Ascending aorta (tissue), 2 donors: ENCODE measurements at regions not wholly inside any gene's neighbourhood (a gene's known extent, or its start where the extent isn't known, plus 50 kb on each side); places are given as distances from the start of the nearest gene placed in this dataset.

Source experiments
- DNase-seq, 2 donors: peaks; one replicate each; pipeline ENCODE4 v3.0.0-alpha.2; 2019; ENCODE audit warnings: low spot score in 2 of 2
- H3K27ac ChIP-seq, 2 donors: fragments of 200-600 bp; sonication (generic); one replicate each; pipeline ENCODE4 v1.5.1; 2016 to 2017; ENCODE audit warnings: mild to moderate bottlenecking in 1 of 2
- H3K27me3 ChIP-seq: fragments of 200-600 bp; sonication (generic); one replicate; pipeline ENCODE4 v1.5.1; 2017
- H3K36me3 ChIP-seq, 2 donors: fragments of 200-600 bp; sonication (generic); one replicate each; pipeline ENCODE4 v1.5.1; 2016
- H3K4me1 ChIP-seq, 2 donors: fragments of 200-600 bp; sonication (generic); one replicate each; pipeline ENCODE4 v1.5.1; 2016 to 2017; ENCODE audit warnings: mild to moderate bottlenecking in 1 of 2
- H3K4me3 ChIP-seq, 2 donors: fragments of 200-600 bp; sonication (generic); one replicate each; pipeline ENCODE4 v1.5.1; 2016 to 2017; ENCODE audit warnings: mild to moderate bottlenecking in 1 of 2
- H3K9me3 ChIP-seq, 2 donors: fragments of 200-600 bp; sonication (generic); one replicate each; pipeline ENCODE4 v1.5.1; 2016
- CTCF ChIP-seq, 3 experiments: fragments of 200-600 bp in 2 of 3; fragments of 450-650 bp in 1 of 3; sonication (generic) in 2 of 3; IDR thresholded peaks; one replicate each; pipeline ENCODE4 v1.5.1; 2016 to 2019; ENCODE audit warnings: antibody characterized with exemption in 3 of 3, mild to moderate bottlenecking in 1 of 3, moderate library complexity in 1 of 3
- intact Hi-C: fragments of 100-400 bp; cut with DNase I; formaldehyde crosslinking; loops from one replicate; pipeline ENCODE4 v1.15.1; 2023

GRCh38 chr3:117632191-117632590 lies 922.6 kb downstream of the TUSC7 start:
- no peak for DNase-seq
- intact Hi-C loops = no loop called here
- H3K9me3 ChIP-seq = no peaks in the 10 kb centered on the region
- H3K4me1 ChIP-seq = no peaks in the 10 kb centered on the region
- H3K4me3 ChIP-seq = no peak overlapping the region
- TF ChIP-seq CTCF (IDR thresholded peaks at IDR 0.05) = no peak
- H3K27ac ChIP-seq = no peak overlapping the region
- H3K27me3 ChIP-seq = no peaks in the 10 kb centered on the region
- no peaks in the 10 kb centered on the region for H3K36me3 ChIP-seq

GRCh38 chr3:117633207-117633606 lies 923.6 kb downstream of the TUSC7 start:
- no peaks in the 10 kb centered on the region for H3K36me3 ChIP-seq
- DNase-seq = no peak
- H3K9me3 ChIP-seq = no peaks in the 10 kb centered on the region
- H3K27ac ChIP-seq = no peak overlapping the region
- TF ChIP-seq CTCF (IDR thresholded peaks at IDR 0.05) = no peak
- no peaks in the 10 kb centered on the region for H3K27me3 ChIP-seq
- intact Hi-C loops = no loop called here
- no peak overlapping the region for H3K4me3 ChIP-seq
- H3K4me1 ChIP-seq = no peaks in the 10 kb centered on the region

- Histone ChIP-seq H3K36me3 (no peaks in the 10 kb centered on the region), H3K27ac (no peak overlapping the region), H3K4me3 (no peak overlapping the region), H3K27me3 (no peaks in the 10 kb centered on the region), H3K9me3 (no peaks in the 10 kb centered on the region), H3K4me1 (no peaks in the 10 kb centered on the region)
- intact Hi-C loops = no loop called here
- no peak for DNase-seq
- no peak for TF ChIP-seq CTCF (IDR thresholded peaks at IDR 0.05)
Observed at GRCh38 chr3:117637666-117638065, 928.1 kb downstream of the TUSC7 start.

- Histone ChIP-seq H3K27me3 (no peaks in the 10 kb centered on the region), H3K4me1 (no peaks in the 10 kb centered on the region), H3K27ac (no peak overlapping the region), H3K36me3 (no peaks in the 10 kb centered on the region), H3K9me3 (no peaks in the 10 kb centered on the region), H3K4me3 (no peak overlapping the region)
- intact Hi-C loops = no loop called here
- no peak for TF ChIP-seq CTCF (IDR thresholded peaks at IDR 0.05)
- DNase-seq = no peak
Observed at GRCh38 chr3:117644203-117644602, 934.6 kb downstream of the TUSC7 start.

GRCh38 chr3:117645561-117646242 lies 936.1 kb downstream of the TUSC7 start:
- Histone ChIP-seq H3K4me3 (no peak overlapping the region), H3K9me3 (no peaks in the 10 kb centered on the region), H3K27me3 (no peaks in the 10 kb centered on the region), H3K27ac (no peak overlapping the region), H3K4me1 (peaks cover 0 to 1% of the 10 kb centered on the region in 2 donors), H3K36me3 (no peaks in the 10 kb centered on the region)
- intact Hi-C loops = no loop called here
- no peak for TF ChIP-seq CTCF (IDR thresholded peaks at IDR 0.05)
- DNase-seq = no peak

- H3K4me1 ChIP-seq = peaks cover 0 to 10% of the 10 kb centered on the region in 2 donors
- intact Hi-C loops = no loop called here
Observed at GRCh38 chr3:117647435-117647834, 937.9 kb downstream of the TUSC7 start.

More at GRCh38 chr3:117647435-117647834, 937.9 kb downstream of the TUSC7 start:
- Histone ChIP-seq H3K9me3 (no peaks in the 10 kb centered on the region), H3K27me3 (no peaks in the 10 kb centered on the region), H3K36me3 (no peaks in the 10 kb centered on the region), H3K4me3 (no peak overlapping the region), H3K27ac (no peak overlapping the region)
- no peak for DNase-seq
- TF ChIP-seq CTCF (IDR thresholded peaks at IDR 0.05) = no peak
